ENCODE measurements at regions not wholly inside any gene's neighbourhood (a gene's known extent, or its start where the extent isn't known, plus 50 kb on each side); places are given as distances from the start of the nearest gene placed in this dataset.

- no peak for DNase-seq (ENCODE audit: low read depth in 2 of 2, low spot score in 1 of 2)
Measured at GRCh38 chr13:74444161-74444571, 310.0 kb upstream of the KLF12 start.

GRCh38 chr13:74443631-74444030 lies 309.4 kb upstream of the KLF12 start:
- no peak for DNase-seq (ENCODE audit: low read depth in 2 of 2, low spot score in 1 of 2)

DNA sequence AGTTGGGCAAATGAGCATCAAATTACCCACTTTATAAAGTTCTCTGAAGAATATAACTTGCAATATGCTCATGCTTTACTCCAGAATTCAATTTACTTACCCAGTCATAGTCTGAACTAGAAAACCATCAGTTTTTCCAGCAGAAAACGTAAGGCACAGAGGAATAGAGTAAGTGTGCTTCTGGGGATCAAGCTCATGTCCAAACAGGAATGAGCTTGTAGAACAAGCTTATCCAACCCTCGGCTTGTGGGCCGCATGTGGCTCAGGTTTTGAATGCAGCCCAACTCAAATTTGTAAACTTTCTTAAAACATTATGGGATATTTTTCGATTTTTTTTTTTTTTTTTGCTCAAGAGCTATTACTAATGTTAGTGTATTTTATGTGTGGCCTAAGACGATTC lies 308.5 kb upstream of the KLF12 start:
- no peak for DNase-seq (ENCODE audit: low read depth in 2 of 2, low spot score in 1 of 2)

DNA sequence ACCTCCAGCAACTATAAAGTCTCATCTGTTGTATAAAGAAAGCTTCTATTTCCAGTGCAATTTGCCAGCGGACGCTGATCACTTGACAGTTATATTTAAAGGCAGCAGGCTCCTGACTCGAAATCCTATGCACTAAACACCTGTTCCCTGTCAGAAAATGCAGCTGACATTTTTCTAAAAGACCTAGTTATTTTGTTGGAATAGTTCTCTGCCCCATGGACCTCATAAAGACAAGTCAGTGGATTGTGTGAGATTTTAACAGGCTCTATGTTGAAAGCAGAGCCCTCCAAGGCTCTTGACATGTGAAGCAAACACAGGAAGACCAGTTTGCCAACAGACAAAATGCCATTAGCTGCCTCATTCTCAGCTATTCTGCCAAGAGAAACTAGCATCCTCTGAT lies 304.7 kb upstream of the KLF12 start:
- no peak for DNase-seq (ENCODE audit: low read depth in 2 of 2, low spot score in 1 of 2)

- DNase-seq (ENCODE audit: low read depth in 2 of 2, low spot score in 1 of 2) = no peak
Measured at GRCh38 chr13:74434782-74435181, 300.6 kb upstream of the KLF12 start.

DNA sequence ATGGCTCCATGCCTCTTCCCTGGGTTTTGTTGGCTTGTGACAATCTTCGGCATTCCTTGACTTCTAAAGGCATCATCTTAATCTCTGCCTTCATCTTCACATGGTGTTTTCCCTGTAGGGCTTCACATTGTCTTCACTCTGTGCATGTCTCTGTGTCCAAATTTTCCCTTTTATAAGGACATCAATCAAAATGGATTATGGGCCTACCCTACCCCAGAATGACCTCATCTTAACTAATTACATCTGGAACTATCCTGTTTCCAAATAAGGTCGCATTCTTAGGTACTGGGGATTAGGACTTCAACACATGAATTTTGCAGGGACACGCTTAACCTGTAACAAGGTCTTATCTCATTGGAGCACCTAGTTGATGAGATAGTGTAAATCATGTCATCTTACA lies 290.3 kb upstream of the KLF12 start:
- DNase-seq (ENCODE audit: low read depth in 2 of 2, low spot score in 1 of 2) = no peak

- DNase-seq (ENCODE audit: low read depth in 2 of 2, low spot score in 1 of 2) = no peak
Measured at GRCh38 chr13:74423434-74423833, 289.2 kb upstream of the KLF12 start.

DNA sequence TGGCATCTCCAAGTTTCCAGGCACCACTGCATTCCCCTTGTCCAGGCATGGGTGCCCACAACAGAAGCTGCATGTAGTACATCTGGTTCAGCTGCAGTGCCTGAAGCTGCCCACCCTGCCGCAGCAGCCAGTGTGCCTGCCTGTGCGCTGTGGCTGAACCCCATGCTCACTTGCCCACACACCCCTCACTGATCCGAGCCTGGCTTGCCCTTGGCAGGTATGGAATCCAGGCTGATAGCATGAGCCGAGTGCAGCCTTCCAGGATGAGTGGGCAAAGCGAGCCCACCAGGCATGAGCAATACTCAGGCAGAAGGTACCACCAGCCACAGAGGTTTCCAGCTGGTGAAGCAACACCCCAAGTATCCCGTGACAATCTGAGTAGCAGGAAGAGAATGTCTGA lies 280.3 kb upstream of the KLF12 start:
- no peak for DNase-seq (ENCODE audit: low read depth in 2 of 2, low spot score in 1 of 2)

DNA sequence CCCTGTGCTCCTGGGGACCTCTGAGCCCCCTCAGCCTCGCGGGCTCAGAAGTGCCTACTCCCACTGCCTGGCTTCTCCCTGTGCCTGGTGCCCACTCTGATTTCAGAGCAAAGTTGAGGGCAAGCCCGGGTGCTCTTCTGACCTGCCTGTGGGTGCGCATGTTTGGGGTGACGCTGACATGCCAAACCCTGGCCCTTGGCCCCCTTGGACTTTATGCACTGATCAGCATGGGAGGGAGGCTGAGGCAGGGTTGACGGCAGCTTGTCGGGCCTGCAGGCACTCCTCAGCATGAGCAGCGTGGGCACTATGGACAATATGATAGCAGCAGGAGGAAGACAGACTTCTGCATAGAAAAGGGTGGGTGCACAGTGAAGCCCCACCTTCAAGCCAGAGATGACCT lies 279.3 kb upstream of the KLF12 start:
- no peak for DNase-seq (ENCODE audit: low read depth in 2 of 2, low spot score in 1 of 2)

DNA sequence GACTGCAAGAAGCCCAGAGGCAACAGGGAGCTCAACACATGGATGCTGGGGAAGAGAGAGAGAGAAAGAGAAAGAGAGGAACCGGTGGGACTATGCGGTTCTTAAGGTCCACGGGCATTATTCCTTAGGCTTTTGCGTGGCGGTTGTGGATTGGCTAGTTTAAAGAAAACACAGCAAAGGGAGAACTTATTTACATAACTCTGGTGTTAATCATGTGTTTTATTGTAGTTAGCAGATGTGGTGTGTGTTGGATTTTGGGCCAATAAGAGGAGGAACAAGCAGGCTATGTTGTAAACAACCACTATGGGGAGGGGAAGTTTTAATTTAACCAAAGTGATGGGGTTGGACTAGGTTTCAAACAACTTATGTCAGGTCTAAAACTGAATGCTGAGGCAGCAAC lies 275.3 kb upstream of the KLF12 start:
- DNase-seq (ENCODE audit: low read depth in 2 of 2, low spot score in 1 of 2) = no peak

- DNase-seq (ENCODE audit: low read depth in 2 of 2, low spot score in 1 of 2) = no peak
Measured at GRCh38 chr13:74406420-74406819, 272.2 kb upstream of the KLF12 start.

- DNase-seq (ENCODE audit: low read depth in 2 of 2, low spot score in 1 of 2) = no peak
Measured at GRCh38 chr13:74398599-74398998, 264.4 kb upstream of the KLF12 start.

GRCh38 chr13:74389056-74389455 lies 254.9 kb upstream of the KLF12 start:
- no peak for DNase-seq (ENCODE audit: low read depth in 2 of 2, low spot score in 1 of 2)

DNA sequence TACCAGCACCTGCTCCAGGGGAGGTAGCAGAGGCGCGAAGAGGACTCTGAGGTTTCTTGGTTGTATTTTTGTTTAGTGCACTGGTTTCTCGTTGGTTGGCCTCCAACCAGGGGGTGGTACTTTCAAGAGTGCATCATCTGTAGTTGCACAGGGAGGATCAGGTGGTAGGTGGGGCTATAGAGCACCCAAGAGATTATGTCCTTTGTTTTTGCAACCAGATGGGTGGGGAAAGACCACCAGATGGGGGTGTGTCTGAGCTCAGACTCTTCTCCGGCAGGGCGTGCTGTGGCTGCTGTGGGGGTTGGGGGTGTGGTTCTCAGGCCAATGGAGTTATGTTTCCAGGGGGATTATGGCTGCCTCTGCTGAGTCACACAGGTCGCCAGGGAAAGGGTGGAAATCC lies 254.4 kb upstream of the KLF12 start:
- DNase-seq (ENCODE audit: low read depth in 2 of 2, low spot score in 1 of 2) = no peak

DNA sequence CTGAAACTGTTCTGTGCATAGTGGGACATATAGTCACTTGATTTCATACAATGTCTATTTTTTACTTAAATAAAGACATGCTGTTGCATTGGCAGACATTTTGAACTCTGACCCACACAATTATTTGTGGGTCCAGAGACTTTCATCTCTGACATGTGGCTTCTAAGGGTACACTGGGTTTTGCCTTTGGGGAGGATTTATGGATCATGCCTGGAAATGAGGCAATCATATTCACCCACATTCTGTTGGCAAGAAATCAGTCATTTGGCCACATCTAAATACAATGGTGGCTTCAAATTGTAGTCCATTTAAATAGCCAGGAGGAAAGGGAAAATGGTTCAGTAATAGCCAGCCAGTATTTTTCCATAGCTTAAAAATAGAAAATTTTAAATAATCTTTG lies 238.3 kb upstream of the KLF12 start:
- DNase-seq (ENCODE audit: low read depth in 2 of 2, low spot score in 1 of 2) = no peak

- no peak for DNase-seq (ENCODE audit: low read depth in 2 of 2, low spot score in 1 of 2)
Measured at GRCh38 chr13:74367193-74367592, 233.0 kb upstream of the KLF12 start.

GRCh38 chr13:74361274-74361673 lies 227.1 kb upstream of the KLF12 start:
- DNase-seq (ENCODE audit: low read depth in 2 of 2, low spot score in 1 of 2) = no peak

DNA sequence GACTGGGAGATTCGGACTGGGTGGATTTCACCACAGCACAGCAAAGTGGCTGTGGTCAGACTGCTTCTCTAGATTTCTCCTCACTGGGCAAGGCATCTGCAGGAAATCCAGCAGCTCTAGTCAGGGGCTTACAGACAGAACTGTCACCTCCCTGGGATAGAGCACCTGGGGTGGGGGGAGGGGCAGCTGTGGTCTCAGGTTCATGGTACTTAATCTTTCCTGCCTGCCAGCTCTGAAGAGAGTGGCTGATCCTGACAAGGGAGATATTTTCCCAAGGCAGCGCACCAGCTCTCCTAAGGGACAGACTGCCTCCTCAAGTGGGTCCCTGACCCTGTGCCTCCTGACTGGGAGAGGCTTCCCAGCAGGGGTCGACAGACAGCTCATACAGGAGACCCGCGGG lies 212.8 kb upstream of the KLF12 start:
- no peak for DNase-seq (ENCODE audit: low read depth in 2 of 2, low spot score in 1 of 2)

GRCh38 chr13:74338341-74338740 lies 204.1 kb upstream of the KLF12 start:
- DNase-seq (ENCODE audit: low read depth in 2 of 2, low spot score in 1 of 2) = no peak

- no peak for DNase-seq (ENCODE audit: low read depth in 2 of 2, low spot score in 1 of 2)
Measured at GRCh38 chr13:74336546-74336945, 202.3 kb upstream of the KLF12 start.

DNA sequence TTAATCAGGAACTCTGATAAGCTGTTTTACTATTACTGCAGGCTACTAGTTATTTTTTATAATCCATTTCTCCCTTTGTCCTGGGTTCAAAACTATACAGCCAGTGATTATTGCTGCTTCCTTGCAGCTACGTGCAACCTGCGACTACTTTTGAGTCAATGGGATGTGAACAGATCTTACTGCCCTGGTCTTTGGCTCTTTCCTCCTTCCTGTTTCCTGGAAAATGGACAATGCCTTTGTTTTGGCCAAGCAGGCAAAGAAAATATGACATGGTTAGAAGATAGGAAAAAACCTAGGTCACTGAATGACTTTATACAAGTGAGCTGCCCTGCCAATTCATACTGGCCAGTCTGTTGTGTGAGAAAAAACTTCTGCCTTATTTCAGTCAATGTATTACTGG lies 201.2 kb upstream of the KLF12 start:
- no peak for DNase-seq (ENCODE audit: low read depth in 2 of 2, low spot score in 1 of 2)

DNA sequence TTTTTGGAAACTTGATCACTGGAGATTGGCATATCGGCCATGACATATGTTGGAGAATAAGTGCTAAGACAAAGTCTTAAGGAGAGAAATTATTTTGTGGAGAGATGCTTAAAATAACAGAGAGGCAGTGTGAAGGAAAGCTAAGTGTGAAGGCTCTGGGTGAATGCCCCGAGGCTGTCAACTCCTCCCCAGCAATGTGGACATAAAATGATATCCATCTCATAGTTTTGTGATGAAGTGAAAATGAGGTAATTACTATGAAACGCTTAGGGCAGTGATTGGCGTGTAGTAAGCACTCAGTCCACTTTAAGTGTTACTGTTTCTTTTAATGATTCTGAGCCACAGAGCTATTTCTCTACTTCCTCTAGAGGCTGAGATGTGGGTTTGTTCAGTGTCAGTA lies 195.8 kb upstream of the KLF12 start:
- DNase-seq (ENCODE audit: low read depth in 2 of 2, low spot score in 1 of 2) = no peak

DNA sequence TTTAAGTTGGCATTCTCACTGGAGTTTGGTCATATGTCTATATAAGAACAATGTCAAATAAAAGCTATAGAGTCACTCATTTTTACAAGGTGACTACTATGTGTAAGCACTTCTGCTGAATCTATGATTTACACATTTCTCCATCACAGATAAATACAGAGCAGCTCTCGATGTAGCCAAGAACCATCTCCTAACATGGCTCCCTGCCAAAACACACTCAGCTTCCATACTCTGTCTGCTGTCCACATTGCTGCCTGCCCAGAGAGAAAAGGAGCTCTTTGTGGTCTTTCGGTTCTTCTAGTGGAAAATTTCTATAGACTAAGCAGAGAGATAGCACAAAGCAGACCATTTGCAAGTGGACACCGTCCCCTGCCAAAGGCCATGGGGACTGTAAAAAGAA lies 190.9 kb upstream of the KLF12 start:
- no peak for DNase-seq (ENCODE audit: low read depth in 2 of 2, low spot score in 1 of 2)

- no peak for DNase-seq (ENCODE audit: low read depth in 2 of 2, low spot score in 1 of 2)
Measured at GRCh38 chr13:74324338-74324737, 190.1 kb upstream of the KLF12 start.
